DND-41 (cell line): ENCODE measurements at regions not wholly inside any gene's neighbourhood (a gene's known extent, or its start where the extent isn't known, plus 50 kb on each side); places are given as distances from the start of the nearest gene placed in this dataset.

ENCODE experiments used
- EZH2 ChIP-seq: IDR thresholded peaks from 3 replicates; pipeline ENCODE4 v1.6.1; 2012; ENCODE audit warnings: borderline replicate concordance, low read depth, mild to moderate bottlenecking, moderate library complexity, low read length, inconsistent platforms; ENCODE audit not compliant: severe bottlenecking
- TF ChIP-seq, protein P1 (sequence below): IDR thresholded peaks from 2 replicates; pipeline ENCODE4 v1.5.1; 2012; ENCODE audit warnings: borderline replicate concordance, low read length, moderate library complexity, mild to moderate bottlenecking; ENCODE audit not compliant: poor library complexity, severe bottlenecking; ENCODE audit errors: extremely low read depth

DNA sequence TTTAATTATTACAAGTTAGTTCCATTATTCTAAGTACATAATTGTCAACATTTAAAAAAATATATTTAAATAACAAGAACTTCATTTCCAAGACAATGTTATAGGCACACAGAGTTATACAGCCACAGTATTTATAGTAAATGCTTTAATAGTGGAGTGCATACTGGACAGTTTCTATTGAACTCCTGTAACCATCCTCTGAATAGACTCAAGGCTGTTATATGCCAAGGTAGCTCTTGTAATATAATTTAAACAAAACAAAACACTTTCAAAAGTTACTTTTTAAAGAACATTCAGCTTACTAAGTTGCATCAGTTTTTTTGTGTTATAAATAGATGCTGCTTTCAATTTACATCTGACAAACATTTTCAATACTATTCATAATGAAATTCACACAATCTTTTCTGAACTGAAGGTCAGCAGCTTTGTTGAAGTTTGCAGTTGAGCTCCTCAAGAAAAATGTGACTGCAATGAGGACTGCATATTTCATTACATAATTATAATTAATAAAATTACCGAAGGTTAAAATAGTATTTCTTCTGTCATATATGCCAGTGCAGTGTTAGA is 549.9 kb upstream of the CYLC2 start:
- TF ChIP-seq, protein P1, sequence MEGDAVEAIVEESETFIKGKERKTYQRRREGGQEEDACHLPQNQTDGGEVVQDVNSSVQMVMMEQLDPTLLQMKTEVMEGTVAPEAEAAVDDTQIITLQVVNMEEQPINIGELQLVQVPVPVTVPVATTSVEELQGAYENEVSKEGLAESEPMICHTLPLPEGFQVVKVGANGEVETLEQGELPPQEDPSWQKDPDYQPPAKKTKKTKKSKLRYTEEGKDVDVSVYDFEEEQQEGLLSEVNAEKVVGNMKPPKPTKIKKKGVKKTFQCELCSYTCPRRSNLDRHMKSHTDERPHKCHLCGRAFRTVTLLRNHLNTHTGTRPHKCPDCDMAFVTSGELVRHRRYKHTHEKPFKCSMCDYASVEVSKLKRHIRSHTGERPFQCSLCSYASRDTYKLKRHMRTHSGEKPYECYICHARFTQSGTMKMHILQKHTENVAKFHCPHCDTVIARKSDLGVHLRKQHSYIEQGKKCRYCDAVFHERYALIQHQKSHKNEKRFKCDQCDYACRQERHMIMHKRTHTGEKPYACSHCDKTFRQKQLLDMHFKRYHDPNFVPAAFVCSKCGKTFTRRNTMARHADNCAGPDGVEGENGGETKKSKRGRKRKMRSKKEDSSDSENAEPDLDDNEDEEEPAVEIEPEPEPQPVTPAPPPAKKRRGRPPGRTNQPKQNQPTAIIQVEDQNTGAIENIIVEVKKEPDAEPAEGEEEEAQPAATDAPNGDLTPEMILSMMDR: no peak
- no peak for TF ChIP-seq EZH2
